CD4-positive, alpha-beta memory T cell (primary cell): ENCODE measurements at regions not wholly inside any gene's neighbourhood (a gene's known extent, or its start where the extent isn't known, plus 50 kb on each side); places are given as distances from the start of the nearest gene placed in this dataset.
A peak's percentile ranks its signal among the peaks of the same experiment; 100 is the strongest.
"Not testable (repeated sequence)": the region's sequence is repeated elsewhere in the genome, so short reads cannot be mapped to it uniquely, and the experiment has no call there.

ENCODE experiments used
- CTCF ChIA-PET: fragments of 350-600 bp; sonication (Branson Sonifier 250); formaldehyde crosslinking; loops from one replicate; lab custom pipeline; 2021; ENCODE audit warnings: inconsistent platforms; ENCODE audit not compliant: partially characterized antibody; lab: Charles Lee
- POLR2A ChIA-PET: fragments of 350-600 bp; sonication (Branson Sonifier 250); formaldehyde crosslinking; loops from one replicate; lab custom pipeline; 2021; ENCODE audit not compliant: partially characterized antibody; lab: Charles Lee
- DNase-seq, 5 donors: peaks; one replicate each; pipeline versions ENCODE4 v3.0.0 to v3.0.0-alpha.2; 2020 to 2022; ENCODE audit warnings: mixed read lengths in 1 of 5
- H3K27ac ChIP-seq: one replicate; pipeline ENCODE4 v1.7.0; 2013; ENCODE audit warnings: low read depth, low read length
- H3K27me3 ChIP-seq: 2 replicates; pipeline ENCODE4 v1.7.0; 2013; ENCODE audit warnings: mild to moderate bottlenecking, low read length, moderate library complexity; ENCODE audit not compliant: insufficient read depth
- H3K36me3 ChIP-seq: 2 replicates; pipeline ENCODE4 v1.7.0; 2013; ENCODE audit warnings: mild to moderate bottlenecking, low read length, moderate library complexity; ENCODE audit not compliant: insufficient read depth
- H3K4me1 ChIP-seq: 2 replicates; pipeline ENCODE4 v1.7.0; 2013; ENCODE audit warnings: mild to moderate bottlenecking, low read length, moderate library complexity; ENCODE audit not compliant: insufficient read depth
- H3K4me3 ChIP-seq, 2 donors: one replicate each; pipeline ENCODE4 v1.7.0; 2013; ENCODE audit warnings: low read length in 2 of 2, mild to moderate bottlenecking in 1 of 2
- H3K9me3 ChIP-seq, 2 donors: one replicate each; pipeline ENCODE4 v1.7.0; 2013; ENCODE audit warnings: low read length in 2 of 2, control low read depth in 1 of 2; ENCODE audit not compliant: control insufficient read depth in 1 of 2
- H3K27ac Mint-ChIP-seq, 7 donors: one replicate each; pipeline ENCODE4 v1.8.0; 2020 to 2021; ENCODE audit warnings: mixed read lengths in 7 of 7, mild to moderate bottlenecking in 6 of 7, inconsistent platforms in 3 of 7, moderate library complexity in 3 of 7
- H3K27me3 Mint-ChIP-seq, 2 donors: one replicate each; pipeline ENCODE4 v1.8.0; 2020 to 2021; ENCODE audit warnings: mixed read lengths in 2 of 2
- H3K36me3 Mint-ChIP-seq, 2 donors: one replicate each; pipeline ENCODE4 v1.8.0; 2020 to 2021; ENCODE audit warnings: mixed read lengths in 2 of 2, inconsistent platforms in 1 of 2, mild to moderate bottlenecking in 1 of 2
- H3K4me1 Mint-ChIP-seq, 4 donors: one replicate each; pipeline ENCODE4 v1.8.0; 2020 to 2021; ENCODE audit warnings: mixed read lengths in 4 of 4, mild to moderate bottlenecking in 1 of 4
- H3K4me3 Mint-ChIP-seq, 8 donors: one replicate each; pipeline ENCODE4 v1.8.0; 2020 to 2021; ENCODE audit warnings: mixed read lengths in 8 of 8, mild to moderate bottlenecking in 7 of 8, moderate library complexity in 6 of 8, inconsistent platforms in 3 of 8
- H3K9me3 Mint-ChIP-seq, 8 donors: one replicate each; pipeline ENCODE4 v1.8.0; 2020 to 2021; ENCODE audit warnings: mixed read lengths in 8 of 8, mild to moderate bottlenecking in 5 of 8, inconsistent platforms in 3 of 8, moderate library complexity in 1 of 8
- intact Hi-C: fragments of 100-400 bp; cut with micrococcal nuclease; formaldehyde crosslinking; loops from one replicate; pipeline ENCODE4 v1.15.1; 2023

DNA sequence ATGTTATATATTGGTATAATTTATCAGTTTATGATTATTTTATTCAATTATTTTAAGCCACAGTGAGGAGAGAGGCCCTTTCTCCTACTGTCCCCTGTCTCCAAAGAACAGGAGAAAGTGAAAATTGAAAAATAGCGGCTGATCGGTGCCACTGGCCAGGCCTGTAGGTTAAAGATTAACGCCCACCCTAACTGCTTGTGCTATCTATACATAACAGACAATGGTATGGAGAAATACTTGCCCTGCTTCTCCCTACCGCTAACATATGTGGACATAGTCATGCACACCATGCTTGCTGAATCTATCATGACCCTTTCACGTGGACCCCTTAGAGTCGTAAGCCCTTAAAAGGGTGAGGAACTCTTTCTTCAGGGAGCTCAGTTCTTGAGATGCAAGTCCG lies 67.5 kb downstream of the EIF1AY start:
- CTCF ChIA-PET = no interaction called here
- intact Hi-C loops = no loop called here

DNA sequence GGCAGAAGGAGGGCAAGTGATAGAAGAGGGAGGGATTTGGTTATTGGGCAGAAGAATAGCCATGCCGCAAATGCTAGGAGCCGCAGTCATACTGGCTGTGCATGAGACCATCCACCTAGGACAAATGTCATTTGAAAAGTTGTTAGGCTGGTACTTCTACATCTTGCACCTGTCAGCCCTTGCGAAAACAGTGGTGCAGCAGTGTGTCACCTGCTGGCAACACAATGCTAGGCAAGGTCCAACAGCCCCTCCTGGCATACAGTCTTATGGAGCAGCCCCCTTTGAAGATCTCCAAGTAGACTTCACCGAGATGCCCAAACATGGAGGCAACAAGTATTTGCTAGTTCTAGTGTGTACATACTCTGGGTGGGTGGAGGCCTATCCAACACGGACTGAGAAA lies 72.7 kb downstream of the EIF1AY start:
- ChIA-PET CTCF (no interaction called here), POLR2A (no interaction called here)

More for the DNA sequence above, 67.5 kb downstream of the EIF1AY start:
- Mint-ChIP-seq H3K9me3 (peaks cover 0 to 2% (median 0%) of the 10 kb centered on the region in 8 donors), H3K27me3 (peaks cover 0 to 1% of the 10 kb centered on the region in 2 donors), H3K27ac (no peak overlapping the region), H3K4me3 (no peak overlapping the region), H3K4me1 (no peaks in the 10 kb centered on the region), H3K36me3 (peaks cover 0 to 2% of the 10 kb centered on the region in 2 donors)
- Histone ChIP-seq H3K27me3 (no peaks in the 10 kb centered on the region), H3K4me3 (no peak overlapping the region), H3K27ac (no peak overlapping the region), H3K4me1 (no peaks in the 10 kb centered on the region), H3K36me3 (no peaks in the 10 kb centered on the region), H3K9me3 (no peaks in the 10 kb centered on the region)
- DNase-seq = no peak
- POLR2A ChIA-PET = no interaction called here

DNA sequence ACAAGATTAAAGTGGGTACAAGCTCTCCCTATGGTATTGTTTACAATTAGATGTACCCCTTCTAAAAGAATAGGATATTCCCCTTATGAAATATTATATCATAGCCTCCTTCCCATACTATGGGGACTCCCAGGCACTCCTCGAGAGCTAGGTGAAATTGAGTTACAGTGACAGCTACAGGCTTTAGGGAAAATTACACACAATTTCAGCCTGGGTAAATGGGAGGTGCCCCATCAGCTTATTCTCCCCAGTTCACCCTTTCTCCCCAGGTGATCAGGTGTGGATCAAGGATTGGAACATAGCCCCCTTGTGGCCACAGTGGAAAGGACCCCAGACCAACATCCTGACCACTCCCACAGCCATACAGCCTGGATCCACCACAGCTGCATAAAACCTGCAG lies 73.3 kb downstream of the EIF1AY start:
- H3K4me1 ChIP-seq, H3K36me3 ChIP-seq, H3K27me3 Mint-ChIP-seq, H3K36me3 Mint-ChIP-seq, H3K4me3 ChIP-seq, CTCF ChIA-PET, H3K27ac Mint-ChIP-seq, DNase-seq, intact Hi-C loops, H3K9me3 ChIP-seq, H3K4me1 Mint-ChIP-seq, H3K27me3 ChIP-seq, POLR2A ChIA-PET, H3K27ac ChIP-seq, H3K9me3 Mint-ChIP-seq, H3K4me3 Mint-ChIP-seq: not testable (repeated sequence)

More for the DNA sequence above, 72.7 kb downstream of the EIF1AY start:
- no peaks in the 10 kb centered on the region for H3K9me3 ChIP-seq
- Mint-ChIP-seq H3K4me3 (no peak overlapping the region), H3K4me1 (no peaks in the 10 kb centered on the region), H3K9me3 (no peaks in the 10 kb centered on the region), H3K36me3 (no peaks in the 10 kb centered on the region), H3K27ac (no peak overlapping the region), H3K27me3 (no peaks in the 10 kb centered on the region)
- H3K36me3 ChIP-seq = no peaks in the 10 kb centered on the region
- H3K4me1 ChIP-seq = no peaks in the 10 kb centered on the region
- no peak overlapping the region for H3K4me3 ChIP-seq
- no peak for DNase-seq
- no peak overlapping the region for H3K27ac ChIP-seq
- no peaks in the 10 kb centered on the region for H3K27me3 ChIP-seq
- intact Hi-C loops = no loop called here

DNA sequence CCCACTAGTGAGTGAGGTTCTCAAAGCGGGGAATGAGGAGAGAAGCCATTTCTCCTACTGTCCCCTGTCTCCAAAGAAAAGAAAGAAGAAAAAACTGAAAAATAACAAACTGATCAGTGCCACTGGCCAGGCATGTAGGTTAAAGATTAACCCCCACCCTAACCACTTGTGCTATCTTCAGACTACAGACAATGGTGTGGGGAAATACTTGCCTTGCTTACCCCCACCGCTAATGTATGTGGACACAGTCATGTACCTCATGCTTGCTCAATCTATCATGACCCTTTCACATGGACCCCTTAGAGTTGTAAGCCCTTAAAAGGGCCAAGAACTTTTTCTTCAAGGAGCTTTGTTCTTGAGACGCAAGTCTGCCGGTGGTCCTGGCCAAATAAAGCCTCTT lies 75.9 kb downstream of the EIF1AY start:
- Histone ChIP-seq H3K4me1 (no peaks in the 10 kb centered on the region), H3K27ac (no peak overlapping the region), H3K36me3 (no peaks in the 10 kb centered on the region), H3K4me3 (no peak overlapping the region), H3K9me3 (no peaks in the 10 kb centered on the region), H3K27me3 (no peaks in the 10 kb centered on the region)
- intact Hi-C loops = no loop called here
- H3K4me1 Mint-ChIP-seq = no peaks in the 10 kb centered on the region
- no peaks in the 10 kb centered on the region for H3K36me3 Mint-ChIP-seq
- ChIA-PET POLR2A (no interaction called here), CTCF (no interaction called here)
- no peaks in the 10 kb centered on the region for H3K27me3 Mint-ChIP-seq
- no peak overlapping the region for H3K27ac Mint-ChIP-seq
- DNase-seq = peak in 1 of 5 donors; percentile 32
- H3K4me3 Mint-ChIP-seq = no peak overlapping the region
- H3K9me3 Mint-ChIP-seq = no peaks in the 10 kb centered on the region

DNA sequence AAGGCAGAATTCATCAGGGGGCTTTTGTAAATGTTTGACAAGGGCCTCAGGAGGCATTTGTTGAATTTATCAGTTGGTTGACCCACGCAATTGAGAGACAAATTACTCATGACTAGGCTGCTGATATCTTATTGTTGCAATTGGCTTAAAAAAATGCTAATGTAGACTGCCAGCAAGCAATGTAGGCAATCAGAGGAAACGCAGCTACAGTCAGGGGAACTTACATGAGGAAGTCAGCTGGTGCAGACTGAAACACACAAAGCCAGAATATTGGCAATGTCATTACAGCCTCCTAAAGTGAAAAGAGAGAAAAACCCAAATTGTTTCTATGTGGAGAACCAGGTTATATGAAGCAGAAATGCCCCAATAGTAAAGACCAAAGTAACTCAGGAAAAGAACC lies 83.9 kb downstream of the EIF1AY start:
- H3K27me3 Mint-ChIP-seq = no peaks in the 10 kb centered on the region
- no peak overlapping the region for H3K4me3 Mint-ChIP-seq
- POLR2A ChIA-PET = no interaction called here

DNA sequence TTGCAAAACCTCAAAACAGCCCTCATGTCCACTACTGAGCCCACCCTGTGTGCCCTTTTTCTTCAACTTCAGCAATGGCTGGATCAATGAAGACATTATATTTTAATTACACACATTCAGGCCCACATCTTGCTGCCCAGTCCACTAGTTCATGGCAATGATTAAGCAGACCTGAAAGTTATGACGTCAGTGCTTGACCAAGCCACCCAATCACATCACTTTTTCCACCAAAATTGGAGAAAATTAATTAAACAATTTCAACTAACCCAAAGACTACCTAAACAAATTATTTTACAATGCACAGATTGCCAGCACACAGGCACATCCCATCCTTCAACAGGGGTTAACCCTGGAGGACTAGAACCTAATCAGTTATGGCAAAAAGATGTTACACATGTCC lies 86.6 kb downstream of the EIF1AY start:
- Histone ChIP-seq H3K9me3 (no peaks in the 10 kb centered on the region), H3K27ac (no peak overlapping the region), H3K36me3 (no peaks in the 10 kb centered on the region), H3K4me1 (no peaks in the 10 kb centered on the region), H3K4me3 (no peak overlapping the region), H3K27me3 (no peaks in the 10 kb centered on the region)
- Mint-ChIP-seq H3K27me3 (no peaks in the 10 kb centered on the region), H3K9me3 (no peaks in the 10 kb centered on the region), H3K27ac (no peak overlapping the region), H3K4me3 (no peak overlapping the region), H3K4me1 (no peaks in the 10 kb centered on the region), H3K36me3 (no peaks in the 10 kb centered on the region)
- DNase-seq = no peak
- ChIA-PET CTCF (no interaction called here), POLR2A (no interaction called here)
- intact Hi-C loops = no loop called here

More for the DNA sequence above, 83.9 kb downstream of the EIF1AY start:
- CTCF ChIA-PET = no interaction called here
- Histone ChIP-seq H3K4me1 (no peaks in the 10 kb centered on the region), H3K4me3 (no peak overlapping the region), H3K9me3 (no peaks in the 10 kb centered on the region), H3K27me3 (no peaks in the 10 kb centered on the region), H3K27ac (no peak overlapping the region), H3K36me3 (no peaks in the 10 kb centered on the region)
- intact Hi-C loops = no loop called here
- no peaks in the 10 kb centered on the region for H3K36me3 Mint-ChIP-seq
- H3K4me1 Mint-ChIP-seq = no peaks in the 10 kb centered on the region
- no peak overlapping the region for H3K27ac Mint-ChIP-seq
- no peak for DNase-seq
- no peaks in the 10 kb centered on the region for H3K9me3 Mint-ChIP-seq

DNA sequence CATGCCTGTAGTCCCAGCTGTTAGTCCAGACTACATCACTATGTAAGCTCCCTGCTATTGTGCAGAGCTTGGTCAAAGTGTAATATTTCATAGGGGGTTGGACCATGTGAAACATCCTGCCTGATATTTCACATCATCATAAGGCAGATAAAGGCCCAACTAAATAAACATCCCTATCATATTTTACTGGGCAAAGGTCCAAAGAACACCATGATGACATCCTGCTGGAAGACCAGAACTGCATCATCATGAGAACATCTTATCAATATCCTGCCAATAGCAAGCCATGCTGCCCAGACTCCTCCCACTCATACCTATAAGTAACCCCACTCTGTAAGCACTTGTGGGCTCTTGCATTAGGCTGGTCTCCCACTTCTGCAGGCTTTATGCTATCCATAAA lies 88.6 kb downstream of the EIF1AY start:
- no peaks in the 10 kb centered on the region for H3K4me1 ChIP-seq
- H3K27ac Mint-ChIP-seq = no peak overlapping the region
- CTCF ChIA-PET = interaction anchor here (0.6 kb wide), 1 partner anchor 505 kb away, joined by 3 read pairs; no protein-coding TSS in a partner anchor
- DNase-seq = no peak
- no peaks in the 10 kb centered on the region for H3K36me3 Mint-ChIP-seq
- no peak overlapping the region for H3K4me3 ChIP-seq
- H3K36me3 ChIP-seq = no peaks in the 10 kb centered on the region
- H3K27ac ChIP-seq = no peak overlapping the region
- H3K9me3 Mint-ChIP-seq = peaks cover 0 to 4% (median 0%) of the 10 kb centered on the region in 8 donors
- no peaks in the 10 kb centered on the region for H3K9me3 ChIP-seq
- POLR2A ChIA-PET = no interaction called here
- H3K4me1 Mint-ChIP-seq = no peaks in the 10 kb centered on the region
- H3K4me3 Mint-ChIP-seq = no peak overlapping the region
- H3K27me3 Mint-ChIP-seq = no peaks in the 10 kb centered on the region
- intact Hi-C loops = no loop called here
- no peaks in the 10 kb centered on the region for H3K27me3 ChIP-seq

DNA sequence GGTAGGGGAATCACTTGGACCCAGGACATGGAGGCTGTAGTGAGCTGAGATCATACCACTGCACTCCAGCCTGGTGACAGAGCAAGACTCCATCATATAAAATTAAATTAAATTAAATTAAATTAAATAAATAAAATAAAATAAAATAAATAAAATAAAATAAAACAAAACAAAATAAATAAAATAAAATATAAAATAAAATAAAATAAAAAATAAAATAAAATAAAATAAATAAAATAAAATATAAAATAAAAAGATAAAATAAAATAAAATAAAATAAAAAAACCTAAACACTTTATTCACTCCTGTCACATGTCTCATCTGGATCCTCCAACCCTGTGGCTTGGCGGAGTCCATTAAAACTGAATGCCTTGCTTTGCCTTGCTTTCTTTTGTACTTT lies 89.8 kb downstream of the EIF1AY start:
- H3K4me1 Mint-ChIP-seq, H3K9me3 Mint-ChIP-seq, H3K36me3 Mint-ChIP-seq, H3K4me3 Mint-ChIP-seq, H3K27ac ChIP-seq, H3K27ac Mint-ChIP-seq, H3K27me3 ChIP-seq, CTCF ChIA-PET, H3K4me1 ChIP-seq, H3K9me3 ChIP-seq, POLR2A ChIA-PET, DNase-seq, H3K4me3 ChIP-seq, intact Hi-C loops, H3K27me3 Mint-ChIP-seq, H3K36me3 ChIP-seq: not testable (repeated sequence)
